GM23338 (cell line): ENCODE measurements at regions not wholly inside any gene's neighbourhood (a gene's known extent, or its start where the extent isn't known, plus 50 kb on each side); places are given as distances from the start of the nearest gene placed in this dataset.

Experiments used
- ATAC-seq: fragments of 200-7000 bp; cut with Tn5 transposase; 3 replicates; pipeline ENCODE4 v1.9.1; 2020
- DNase-seq: peaks from one replicate; pipeline ENCODE4 v3.0.0-alpha.2; 2015; ENCODE audit warnings: low spot score
- H2AFZ ChIP-seq: fragments of 200-600 bp; sonication (generic); 2 replicates; pipeline ENCODE4 v1.8.0; 2016; ENCODE audit warnings: antibody characterized with exemption, mild to moderate bottlenecking, moderate library complexity
- H3F3A ChIP-seq: fragments of 200-600 bp; sonication (generic); replicated peaks from 2 replicates; pipeline ENCODE4 v1.8.0; 2017; ENCODE audit warnings: antibody characterized with exemption, mixed run types, low read depth
- H3K27ac ChIP-seq: fragments of 200-600 bp; sonication (generic); 2 replicates; pipeline ENCODE4 v1.6.1; 2016; ENCODE audit warnings: low read depth
- H3K27me3 ChIP-seq: fragments of 200-600 bp; sonication (generic); 2 replicates; pipeline ENCODE4 v1.8.0; 2016; ENCODE audit warnings: mild to moderate bottlenecking, mixed run types, moderate library complexity; ENCODE audit not compliant: insufficient read depth
- H3K36me3 ChIP-seq: fragments of 200-600 bp; sonication (generic); 2 replicates; pipeline ENCODE4 v1.8.0; 2016; ENCODE audit warnings: mild to moderate bottlenecking; ENCODE audit not compliant: insufficient read depth
- H3K4me1 ChIP-seq: fragments of 200-600 bp; sonication (generic); 2 replicates; pipeline ENCODE4 v1.8.0; 2016; ENCODE audit warnings: mild to moderate bottlenecking, moderate library complexity; ENCODE audit not compliant: insufficient read depth
- H3K4me2 ChIP-seq: fragments of 200-600 bp; sonication (generic); 2 replicates; pipeline ENCODE4 v1.7.1; 2017; ENCODE audit warnings: mixed run types
- H3K4me3 ChIP-seq: fragments of 200-600 bp; sonication (generic); 2 replicates; pipeline ENCODE4 v1.6.1; 2016; ENCODE audit warnings: mixed run types
- H3K79me2 ChIP-seq: fragments of 200-600 bp; sonication (generic); replicated peaks from 2 replicates; pipeline ENCODE4 v1.8.0; 2017; ENCODE audit warnings: mild to moderate bottlenecking; ENCODE audit not compliant: insufficient read depth
- H3K9me2 ChIP-seq: fragments of 200-600 bp; sonication (generic); 2 replicates; pipeline ENCODE4 v1.8.0; 2017; ENCODE audit not compliant: insufficient read depth
- H4K20me1 ChIP-seq: fragments of 200-600 bp; sonication (generic); replicated peaks from 2 replicates; pipeline ENCODE4 v1.8.0; 2017; ENCODE audit warnings: mild to moderate bottlenecking; ENCODE audit not compliant: insufficient read depth
- H3K27ac Mint-ChIP-seq: 2 replicates; pipeline ENCODE4 v1.8.0; 2020; ENCODE audit warnings: inconsistent platforms, mild to moderate bottlenecking, moderate library complexity, mixed read lengths
- H3K27me3 Mint-ChIP-seq: 3 replicates; pipeline ENCODE4 v1.8.0; 2022; ENCODE audit warnings: low read depth, mild to moderate bottlenecking, moderate library complexity, mixed read lengths, inconsistent platforms; ENCODE audit not compliant: insufficient read depth, poor library complexity
- H3K36me3 Mint-ChIP-seq: 3 replicates; pipeline ENCODE4 v1.8.0; 2021; ENCODE audit warnings: low read depth, mild to moderate bottlenecking, inconsistent platforms, moderate library complexity, mixed read lengths
- H3K4me1 Mint-ChIP-seq: 3 replicates; pipeline ENCODE4 v1.8.0; 2020; ENCODE audit warnings: mild to moderate bottlenecking, inconsistent platforms, mixed read lengths
- H3K4me3 Mint-ChIP-seq: 3 replicates; pipeline ENCODE4 v1.8.0; 2021; ENCODE audit warnings: moderate library complexity, mild to moderate bottlenecking, inconsistent platforms, mixed read lengths
- H3K9me3 Mint-ChIP-seq: 3 replicates; pipeline ENCODE4 v1.8.0; 2020; ENCODE audit warnings: moderate library complexity, mild to moderate bottlenecking, inconsistent platforms, mixed read lengths
- CREB1 ChIP-seq: fragments of 250-450 bp; sonication (Bioruptor Pico); IDR thresholded peaks from 2 replicates; pipeline ENCODE4 v1.5.0; 2020; ENCODE audit warnings: low read depth, mild to moderate bottlenecking, moderate library complexity
- CTCF ChIP-seq, 2 experiments: fragments of 200-600 bp in 1 of 2; sonication (generic) in 1 of 2; conservative IDR thresholded peaks; 2 replicates each; pipeline versions ENCODE4 v1.5.1 to v1.6.1; 2016 to 2017; ENCODE audit warnings: antibody characterized with exemption in 2 of 2, low read depth in 2 of 2, mild to moderate bottlenecking in 2 of 2, moderate library complexity in 1 of 2
- ETS1 ChIP-seq: IDR thresholded peaks from 2 replicates; pipeline ENCODE4 v1.6.1; 2016; ENCODE audit warnings: antibody characterized with exemption
- EZH2 ChIP-seq: fragments of 200-600 bp; sonication (generic); IDR thresholded peaks from one replicate; pipeline ENCODE4 v1.8.0; 2017; ENCODE audit warnings: antibody characterized with exemption, mild to moderate bottlenecking, low read depth; ENCODE audit not compliant: unreplicated experiment
- EZH2phosphoT487 ChIP-seq: fragments of 200-600 bp; sonication (generic); IDR thresholded peaks from one replicate; pipeline ENCODE4 v1.8.1; 2018; ENCODE audit warnings: antibody characterized with exemption; ENCODE audit not compliant: unreplicated experiment
- JUNB ChIP-seq: IDR thresholded peaks from one replicate; pipeline ENCODE4 v1.6.1; 2016; ENCODE audit warnings: antibody characterized with exemption; ENCODE audit not compliant: unreplicated experiment
- NANOG ChIP-seq: IDR thresholded peaks from 2 replicates; pipeline ENCODE4 v1.6.1; 2016; ENCODE audit warnings: antibody characterized with exemption, borderline replicate concordance
- POLR2AphosphoS5 ChIP-seq: IDR thresholded peaks from 2 replicates; pipeline ENCODE4 v1.6.1; 2016; ENCODE audit warnings: antibody characterized with exemption, low read depth
- REST ChIP-seq: IDR thresholded peaks from one replicate; pipeline ENCODE4 v1.6.1; 2018; ENCODE audit warnings: antibody characterized with exemption; ENCODE audit not compliant: unreplicated experiment
- STAT1 ChIP-seq: IDR thresholded peaks from one replicate; pipeline ENCODE4 v1.6.1; 2016; ENCODE audit warnings: antibody characterized with exemption; ENCODE audit not compliant: unreplicated experiment
- ZNF114 ChIP-seq: fragments of 250-450 bp; sonication (Bioruptor Pico); IDR thresholded peaks from 2 replicates; pipeline ENCODE4 v1.5.0; 2020; ENCODE audit warnings: mild to moderate bottlenecking, moderate library complexity
- ZNF331 ChIP-seq: fragments of 250-450 bp; sonication (Bioruptor Pico); IDR thresholded peaks from 2 replicates; pipeline ENCODE4 v1.5.0; 2020; ENCODE audit warnings: low read depth, mild to moderate bottlenecking, moderate library complexity

GRCh38 chr17:31792007-31792585 lies 66.9 kb downstream of the COPRS start (continued):
- TF ChIP-seq ETS1 (no peak), ZNF331 (CRISPR knock-in tag) (no peak)

- Mint-ChIP-seq H3K27ac (no peak overlapping the region), H3K36me3 (no peaks in the 10 kb centered on the region), H3K27me3 (no peaks in the 10 kb centered on the region), H3K4me3 (no peak overlapping the region), H3K4me1 (no peaks in the 10 kb centered on the region), H3K9me3 (no peaks in the 10 kb centered on the region; the same call in 1 of the 3 replicates)
- Histone ChIP-seq H2AFZ (no peak overlapping the region; the same call in 1 of the 2 replicates), H3K27ac (no peak overlapping the region), H3K27me3 (no peaks in the 10 kb centered on the region), H3K36me3 (no peaks in the 10 kb centered on the region), H3K4me1 (no peaks in the 10 kb centered on the region), H4K20me1 (no peaks in the 10 kb centered on the region), H3K4me2 (no peak overlapping the region), H3K9me2 (no peaks in the 10 kb centered on the region), H3K4me3 (no peak overlapping the region), H3K79me2 (no peaks in the 10 kb centered on the region), H3F3A (no peaks in the 10 kb centered on the region)
- DNase-seq (no peak), ATAC-seq (no peak)
- no peak for TF ChIP-seq REST
- no peak for TF ChIP-seq CTCF (conservative IDR thresholded peaks at IDR 0.05; ENCODE audit: low read depth in 2 of 2)
- no peak for TF ChIP-seq STAT1
- TF ChIP-seq ZNF114 (CRISPR knock-in tag): no peak
- TF ChIP-seq CREB1 (CRISPR knock-in tag): no peak
- TF ChIP-seq ETS1: no peak
- no peak for TF ChIP-seq ZNF331 (CRISPR knock-in tag)
- no peak for TF ChIP-seq JUNB
- no peak for TF ChIP-seq EZH2phosphoT487
- TF ChIP-seq EZH2: no peak
- TF ChIP-seq NANOG: no peak
- TF ChIP-seq POLR2AphosphoS5: no peak
Measured at GRCh38 chr17:31789707-31790505, 69.1 kb downstream of the COPRS start.
